HG03432 (cell line): ENCODE measurements at regions not wholly inside any gene's neighbourhood (a gene's known extent, or its start where the extent isn't known, plus 50 kb on each side); places are given as distances from the start of the nearest gene placed in this dataset.
"Not testable (repeated sequence)": the region's sequence is repeated elsewhere in the genome, so short reads cannot be mapped to it uniquely, and the experiment has no call there.

Source experiments
- ATAC-seq: cut with Tn5 transposase; IDR thresholded peaks from one replicate; pipeline ENCODE4 v1.9.1; 2021; ENCODE audit warnings: mild to moderate bottlenecking, moderate library complexity; ENCODE audit not compliant: unreplicated experiment

- ATAC-seq = no peak
These were observed 180.2 kb upstream of the EOLA2 start for GRCh38 chrX:150118476-150118875.

GRCh38 chrX:150119323-150119722, 181.0 kb upstream of the EOLA2 start:
- no peak for ATAC-seq

- ATAC-seq = not testable (repeated sequence)
These were observed 186.8 kb upstream of the EOLA2 start for GRCh38 chrX:150125045-150125444.

- no peak for ATAC-seq
These were observed 188.9 kb upstream of the EOLA2 start for GRCh38 chrX:150127216-150127615.

- no peak for ATAC-seq
These were observed 205.6 kb upstream of the EOLA2 start for GRCh38 chrX:150143721-150144440.

GRCh38 chrX:150146271-150146896, 208.1 kb upstream of the EOLA2 start:
- no peak for ATAC-seq

- ATAC-seq = no peak
These were observed 210.7 kb upstream of the EOLA2 start for GRCh38 chrX:150148749-150149672.

GRCh38 chrX:150150076-150150779, 211.9 kb upstream of the EOLA2 start:
- ATAC-seq = no peak

GRCh38 chrX:150150780-150151125, 212.4 kb upstream of the MAMLD1 start:
- no peak for ATAC-seq

- ATAC-seq = no peak
These were observed 211.1 kb upstream of the MAMLD1 start for GRCh38 chrX:150152036-150152435.

GRCh38 chrX:150152546-150152945, 210.6 kb upstream of the MAMLD1 start:
- ATAC-seq = no peak

- ATAC-seq = no peak
These were observed 207.6 kb upstream of the MAMLD1 start for GRCh38 chrX:150155436-150156035.

- no peak for ATAC-seq
These were observed 206.5 kb upstream of the MAMLD1 start for GRCh38 chrX:150156615-150157014.

GRCh38 chrX:150157291-150157690, 205.8 kb upstream of the MAMLD1 start:
- ATAC-seq = no peak

GRCh38 chrX:150158554-150159332, 204.4 kb upstream of the MAMLD1 start:
- ATAC-seq = no peak

GRCh38 chrX:150159537-150159936, 203.6 kb upstream of the MAMLD1 start:
- no peak for ATAC-seq

GRCh38 chrX:150160656-150161055, 202.5 kb upstream of the MAMLD1 start:
- ATAC-seq = no peak

- ATAC-seq = no peak
These were observed 201.9 kb upstream of the MAMLD1 start for GRCh38 chrX:150161193-150161592.

GRCh38 chrX:150162141-150162540, 201.0 kb upstream of the MAMLD1 start:
- ATAC-seq = no peak
